Fibroblast of the aortic adventitia (primary cell): ENCODE measurements at regions not wholly inside any gene's neighbourhood (a gene's known extent, or its start where the extent isn't known, plus 50 kb on each side); places are given as distances from the start of the nearest gene placed in this dataset.

ENCODE experiments used
- DNase-seq: peaks from one replicate; pipeline ENCODE4 v3.0.0-alpha.2; 2010; ENCODE audit warnings: low read depth
- H3K4me3 ChIP-seq: 2 replicates; pipeline ENCODE4 v1.5.1; 2011; ENCODE audit warnings: low read depth, mild to moderate bottlenecking, control low read depth, low read length, moderate library complexity
- CTCF ChIP-seq: IDR thresholded peaks from 2 replicates; pipeline ENCODE4 v1.5.1; 2011; ENCODE audit warnings: mild to moderate bottlenecking, low read length, control low read depth, inconsistent platforms; ENCODE audit not compliant: insufficient read depth

- no peak for TF ChIP-seq CTCF
- no peak for DNase-seq
- H3K4me3 ChIP-seq: no peak overlapping the region
Measured at GRCh38 chr11:39209981-39210380, 2249.5 kb downstream of the LRRC4C start.

GRCh38 chr11:39205236-39205995, 2254.0 kb downstream of the LRRC4C start:
- TF ChIP-seq CTCF: no peak
- no peak for DNase-seq
- H3K4me3 ChIP-seq: no peak overlapping the region

- no peak for DNase-seq
Measured at GRCh38 chr11:39192671-39193070, 2266.8 kb downstream of the LRRC4C start.

GRCh38 chr11:39190751-39191150, 2268.7 kb downstream of the LRRC4C start:
- no peak overlapping the region for H3K4me3 ChIP-seq
- TF ChIP-seq CTCF: no peak
- no peak for DNase-seq

More at GRCh38 chr11:39192671-39193070, 2266.8 kb downstream of the LRRC4C start:
- TF ChIP-seq CTCF: no peak
- H3K4me3 ChIP-seq: no peak overlapping the region

- no peak for TF ChIP-seq CTCF
- no peak overlapping the region for H3K4me3 ChIP-seq
- no peak for DNase-seq
Measured at GRCh38 chr11:39177678-39178077, 2281.8 kb downstream of the LRRC4C start.

GRCh38 chr11:39174965-39175364, 2284.5 kb downstream of the LRRC4C start:
- no peak for DNase-seq
- H3K4me3 ChIP-seq: no peak overlapping the region
- TF ChIP-seq CTCF: no peak

GRCh38 chr11:39174196-39174595, 2285.3 kb downstream of the LRRC4C start:
- no peak for DNase-seq
- TF ChIP-seq CTCF: no peak
- no peak overlapping the region for H3K4me3 ChIP-seq
